ENCODE measurements at regions not wholly inside any gene's neighbourhood (a gene's known extent, or its start where the extent isn't known, plus 50 kb on each side); places are given as distances from the start of the nearest gene placed in this dataset.
"Not testable (repeated sequence)": the region's sequence is repeated elsewhere in the genome, so short reads cannot be mapped to it uniquely, and the experiment has no call there.

GRCh38 chr12:131399000-131399399, 311.9 kb upstream of the SFSWAP start:
- no peak for DNase-seq

- not testable (repeated sequence) for DNase-seq
These were observed 310.1 kb upstream of the SFSWAP start for GRCh38 chr12:131400668-131401294.

GRCh38 chr12:131401907-131402633, 308.8 kb upstream of the SFSWAP start:
- DNase-seq, result not testable (repeated sequence)

- DNase-seq, result no peak
These were observed 308.0 kb upstream of the SFSWAP start for GRCh38 chr12:131402781-131403396.

GRCh38 chr12:131403676-131404075, 307.2 kb upstream of the SFSWAP start:
- DNase-seq, result no peak

GRCh38 chr12:131404705-131405104, 306.2 kb upstream of the SFSWAP start:
- no peak for DNase-seq

- DNase-seq, result no peak
These were observed 303.5 kb upstream of the SFSWAP start for GRCh38 chr12:131407221-131408035.

- no peak for DNase-seq
These were observed 302.9 kb upstream of the SFSWAP start for GRCh38 chr12:131408036-131408365.

GRCh38 chr12:131408484-131408883, 302.4 kb upstream of the SFSWAP start:
- DNase-seq, result no peak

GRCh38 chr12:131409211-131409610, 301.7 kb upstream of the SFSWAP start:
- no peak for DNase-seq

- DNase-seq, result not testable (repeated sequence)
These were observed 299.1 kb upstream of the SFSWAP start for GRCh38 chr12:131411827-131412226.

- DNase-seq, result no peak
These were observed 297.9 kb upstream of the SFSWAP start for GRCh38 chr12:131413006-131413405.

GRCh38 chr12:131413471-131413870, 297.4 kb upstream of the SFSWAP start:
- no peak for DNase-seq

- DNase-seq, result not testable (repeated sequence)
These were observed 296.6 kb upstream of the SFSWAP start for GRCh38 chr12:131414155-131414922.

GRCh38 chr12:131415781-131416180, 295.1 kb upstream of the SFSWAP start:
- DNase-seq, result no peak

GRCh38 chr12:131418121-131418520, 292.8 kb upstream of the SFSWAP start:
- no peak for DNase-seq

GRCh38 chr12:131418884-131419283, 292.0 kb upstream of the SFSWAP start:
- no peak for DNase-seq

GRCh38 chr12:131420867-131421447, 289.9 kb upstream of the SFSWAP start:
- DNase-seq, result no peak

GRCh38 chr12:131421509-131422186, 289.2 kb upstream of the SFSWAP start:
- no peak for DNase-seq

- DNase-seq, result no peak
These were observed 288.7 kb upstream of the SFSWAP start for GRCh38 chr12:131422187-131422520.

GRCh38 chr12:131422744-131423143, 288.1 kb upstream of the SFSWAP start:
- DNase-seq, result no peak

GRCh38 chr12:131424270-131424669, 286.6 kb upstream of the SFSWAP start:
- no peak for DNase-seq
